ENCODE measurements at regions not wholly inside any gene's neighbourhood (a gene's known extent, or its start where the extent isn't known, plus 50 kb on each side); places are given as distances from the start of the nearest gene placed in this dataset.

GRCh38 chrX:80098038-80098437 is 83.5 kb downstream of the TBX22 start:
- H3K27ac Mint-ChIP-seq, result no peak overlapping the region
- no peak overlapping the region for H3K4me3 Mint-ChIP-seq

GRCh38 chrX:80120335-80120734 is 105.8 kb downstream of the TBX22 start:
- CTCF ChIA-PET, result no interaction called here
- no peaks in the 10 kb centered on the region for H3K36me3 Mint-ChIP-seq
- H3K9me3 Mint-ChIP-seq, result no peaks in the 10 kb centered on the region
- no peaks in the 10 kb centered on the region for H3K27me3 Mint-ChIP-seq
- no peak for DNase-seq
- no peaks in the 10 kb centered on the region for H3K4me1 Mint-ChIP-seq
- no peak overlapping the region for H3K4me3 Mint-ChIP-seq
- H3K27ac Mint-ChIP-seq, result no peak overlapping the region

More at GRCh38 chrX:80098038-80098437, 83.5 kb downstream of the TBX22 start:
- Mint-ChIP-seq H3K4me1 (no peaks in the 10 kb centered on the region), H3K36me3 (no peaks in the 10 kb centered on the region), H3K27me3 (no peaks in the 10 kb centered on the region), H3K9me3 (no peaks in the 10 kb centered on the region)
- CTCF ChIA-PET, result no interaction called here
- no peak for DNase-seq

GRCh38 chrX:80138938-80139337 is 124.4 kb downstream of the TBX22 start:
- DNase-seq, result no peak
- no peak overlapping the region for H3K4me3 Mint-ChIP-seq
- CTCF ChIA-PET, result no interaction called here
- no peaks in the 10 kb centered on the region for H3K4me1 Mint-ChIP-seq
- H3K9me3 Mint-ChIP-seq, result peaks cover 2% of the 10 kb centered on the region
- no peak overlapping the region for H3K27ac Mint-ChIP-seq
- H3K27me3 Mint-ChIP-seq, result no peaks in the 10 kb centered on the region
- no peaks in the 10 kb centered on the region for H3K36me3 Mint-ChIP-seq

GRCh38 chrX:80139564-80139963 is 125.0 kb downstream of the TBX22 start:
- H3K27ac Mint-ChIP-seq, result no peak overlapping the region
- no peaks in the 10 kb centered on the region for H3K36me3 Mint-ChIP-seq
- CTCF ChIA-PET, result no interaction called here

GRCh38 chrX:80170581-80170980 is 156.0 kb downstream of the TBX22 start:
- H3K4me1 Mint-ChIP-seq, result no peaks in the 10 kb centered on the region
- H3K27me3 Mint-ChIP-seq, result no peaks in the 10 kb centered on the region
- DNase-seq, result no peak
- no peak overlapping the region for H3K4me3 Mint-ChIP-seq
- H3K27ac Mint-ChIP-seq, result no peak overlapping the region
- H3K9me3 Mint-ChIP-seq, result peaks cover 4% of the 10 kb centered on the region
- H3K36me3 Mint-ChIP-seq, result no peaks in the 10 kb centered on the region
- CTCF ChIA-PET, result no interaction called here

More at GRCh38 chrX:80139564-80139963, 125.0 kb downstream of the TBX22 start:
- no peak overlapping the region for H3K4me3 Mint-ChIP-seq
- H3K27me3 Mint-ChIP-seq, result no peaks in the 10 kb centered on the region
- H3K9me3 Mint-ChIP-seq, result peaks cover 2% of the 10 kb centered on the region
- H3K4me1 Mint-ChIP-seq, result no peaks in the 10 kb centered on the region
- no peak for DNase-seq

GRCh38 chrX:80173261-80173660 is 158.7 kb downstream of the TBX22 start:
- no peaks in the 10 kb centered on the region for H3K36me3 Mint-ChIP-seq
- no peak overlapping the region for H3K27ac Mint-ChIP-seq
- H3K27me3 Mint-ChIP-seq, result no peaks in the 10 kb centered on the region
- DNase-seq, result no peak
- no peaks in the 10 kb centered on the region for H3K4me1 Mint-ChIP-seq
- H3K4me3 Mint-ChIP-seq, result no peak overlapping the region
- peaks cover 4% of the 10 kb centered on the region for H3K9me3 Mint-ChIP-seq
- CTCF ChIA-PET, result no interaction called here

- CTCF ChIA-PET, result no interaction called here
These were observed 160.5 kb downstream of the TBX22 start for GRCh38 chrX:80174925-80175574.

GRCh38 chrX:80181079-80181478 is 166.5 kb downstream of the TBX22 start:
- H3K27ac Mint-ChIP-seq, result no peak overlapping the region
- no peaks in the 10 kb centered on the region for H3K4me1 Mint-ChIP-seq
- DNase-seq, result no peak
- no peak overlapping the region for H3K4me3 Mint-ChIP-seq
- H3K9me3 Mint-ChIP-seq, result no peaks in the 10 kb centered on the region
- no peaks in the 10 kb centered on the region for H3K27me3 Mint-ChIP-seq
- CTCF ChIA-PET, result no interaction called here
- H3K36me3 Mint-ChIP-seq, result no peaks in the 10 kb centered on the region

More at GRCh38 chrX:80174925-80175574, 160.5 kb downstream of the TBX22 start:
- Mint-ChIP-seq H3K27ac (no peak overlapping the region), H3K4me3 (no peak overlapping the region), H3K9me3 (peaks cover 2% of the 10 kb centered on the region), H3K36me3 (no peaks in the 10 kb centered on the region), H3K27me3 (no peaks in the 10 kb centered on the region), H3K4me1 (no peaks in the 10 kb centered on the region)
- no peak for DNase-seq

- Mint-ChIP-seq H3K9me3 (no peaks in the 10 kb centered on the region), H3K27me3 (no peaks in the 10 kb centered on the region), H3K4me3 (no peak overlapping the region), H3K36me3 (no peaks in the 10 kb centered on the region), H3K27ac (no peak overlapping the region), H3K4me1 (no peaks in the 10 kb centered on the region)
- CTCF ChIA-PET, result no interaction called here
- no peak for DNase-seq
These were observed 170.3 kb downstream of the TBX22 start for GRCh38 chrX:80184854-80185253.

- CTCF ChIA-PET, result no interaction called here
- DNase-seq, result no peak
- Mint-ChIP-seq H3K27ac (no peak overlapping the region), H3K27me3 (no peaks in the 10 kb centered on the region), H3K4me1 (no peaks in the 10 kb centered on the region), H3K4me3 (no peak overlapping the region), H3K9me3 (no peaks in the 10 kb centered on the region), H3K36me3 (no peaks in the 10 kb centered on the region)
These were observed 192.1 kb downstream of the TBX22 start for GRCh38 chrX:80206647-80207046.

GRCh38 chrX:80207327-80207726 is 192.8 kb downstream of the TBX22 start:
- no peak overlapping the region for H3K27ac Mint-ChIP-seq
- H3K4me1 Mint-ChIP-seq, result no peaks in the 10 kb centered on the region
- H3K9me3 Mint-ChIP-seq, result no peaks in the 10 kb centered on the region
- H3K27me3 Mint-ChIP-seq, result no peaks in the 10 kb centered on the region
- no peaks in the 10 kb centered on the region for H3K36me3 Mint-ChIP-seq
- no peak for DNase-seq
- no peak overlapping the region for H3K4me3 Mint-ChIP-seq
- CTCF ChIA-PET, result no interaction called here

GRCh38 chrX:80216086-80216485 is 201.5 kb downstream of the TBX22 start:
- DNase-seq, result no peak
- no peak overlapping the region for H3K27ac Mint-ChIP-seq

GRCh38 chrX:80223982-80224579 is 196.2 kb upstream of the TENT5D start:
- peaks cover 4% of the 10 kb centered on the region for H3K9me3 Mint-ChIP-seq
- H3K4me3 Mint-ChIP-seq, result no peak overlapping the region
- H3K27me3 Mint-ChIP-seq, result no peaks in the 10 kb centered on the region
- H3K36me3 Mint-ChIP-seq, result no peaks in the 10 kb centered on the region
- no peak for DNase-seq
- CTCF ChIA-PET, result no interaction called here
- no peaks in the 10 kb centered on the region for H3K4me1 Mint-ChIP-seq
- no peak overlapping the region for H3K27ac Mint-ChIP-seq

More at GRCh38 chrX:80216086-80216485, 201.5 kb downstream of the TBX22 start:
- Mint-ChIP-seq H3K9me3 (peaks cover 4% of the 10 kb centered on the region), H3K4me1 (no peaks in the 10 kb centered on the region), H3K27me3 (no peaks in the 10 kb centered on the region), H3K4me3 (no peak overlapping the region), H3K36me3 (no peaks in the 10 kb centered on the region)
- CTCF ChIA-PET, result no interaction called here

- no peaks in the 10 kb centered on the region for H3K9me3 Mint-ChIP-seq
- H3K27me3 Mint-ChIP-seq, result no peaks in the 10 kb centered on the region
- no peaks in the 10 kb centered on the region for H3K36me3 Mint-ChIP-seq
- CTCF ChIA-PET, result no interaction called here
- H3K27ac Mint-ChIP-seq, result no peak overlapping the region
- H3K4me3 Mint-ChIP-seq, result no peak overlapping the region
- DNase-seq, result no peak
- no peaks in the 10 kb centered on the region for H3K4me1 Mint-ChIP-seq
These were observed 190.6 kb upstream of the TENT5D start for GRCh38 chrX:80229626-80230025.

GRCh38 chrX:80237072-80237471 is 183.2 kb upstream of the TENT5D start:
- no peak overlapping the region for H3K4me3 Mint-ChIP-seq
- no peak overlapping the region for H3K27ac Mint-ChIP-seq
- no peak for DNase-seq
- CTCF ChIA-PET, result no interaction called here
- no peaks in the 10 kb centered on the region for H3K27me3 Mint-ChIP-seq
- no peaks in the 10 kb centered on the region for H3K9me3 Mint-ChIP-seq
- no peaks in the 10 kb centered on the region for H3K4me1 Mint-ChIP-seq
- no peaks in the 10 kb centered on the region for H3K36me3 Mint-ChIP-seq
